Prostate gland (tissue), 2 donors: ENCODE measurements at regions not wholly inside any gene's neighbourhood (a gene's known extent, or its start where the extent isn't known, plus 50 kb on each side); places are given as distances from the start of the nearest gene placed in this dataset.
"Not testable (repeated sequence)": the region's sequence is repeated elsewhere in the genome, so short reads cannot be mapped to it uniquely, and the experiment has no call there.

ENCODE experiments used
- DNase-seq: peaks from one replicate; pipeline ENCODE4 v3.0.0-alpha.2; 2019; ENCODE audit warnings: low spot score
- H3K27ac ChIP-seq, 2 donors: fragments of 200-600 bp; sonication (generic); 2 replicates each; pipeline ENCODE4 v1.5.1; 2017 to 2019
- H3K27me3 ChIP-seq: fragments of 200-600 bp; sonication (generic); replicated peaks from 2 replicates; pipeline ENCODE4 v1.5.1; 2019; ENCODE audit not compliant: insufficient read depth
- H3K36me3 ChIP-seq, 2 donors: fragments of 200-600 bp; sonication (generic); 1 replicate in 1 of 2; 2 replicates in 1 of 2; pipeline versions ENCODE4 v1.5.1 to v1.8.1; 2017 to 2019
- H3K4me1 ChIP-seq: fragments of 200-600 bp; sonication (generic); replicated peaks from 2 replicates; pipeline ENCODE4 v1.5.1; 2019
- H3K4me3 ChIP-seq, 2 donors: fragments of 200-600 bp; sonication (generic); 2 replicates each; pipeline ENCODE4 v1.5.1; 2017 to 2019
- H3K9me3 ChIP-seq: fragments of 200-600 bp; sonication (generic); 2 replicates; pipeline ENCODE4 v1.5.1; 2017
- CTCF ChIP-seq, 4 experiments: fragments of 200-600 bp in 2 of 4; fragments of 450-650 bp in 2 of 4; sonication (generic) in 2 of 4; IDR thresholded peaks; 1 replicate in 3 of 4; 2 replicates in 1 of 4; pipeline ENCODE4 v1.5.1; 2016 to 2019; ENCODE audit warnings: antibody characterized with exemption in 4 of 4, mild to moderate bottlenecking in 2 of 4, moderate library complexity in 2 of 4
- POLR2A ChIP-seq: fragments of 450-650 bp; IDR thresholded peaks from one replicate; pipeline ENCODE4 v1.6.1; 2016; ENCODE audit warnings: antibody characterized with exemption, mild to moderate bottlenecking
- POLR2AphosphoS5 ChIP-seq: sonication (generic); formaldehyde crosslinking; IDR thresholded peaks from one replicate; pipeline ENCODE4 v1.6.1; 2017; ENCODE audit warnings: antibody characterized with exemption
- WGBS: methylation state at CpG from one replicate; pipeline ENCODE4 v1.1.5; 2018; 5-methylcytosine and 5-hydroxymethylcytosine counted together
- intact Hi-C: fragments of 100-400 bp; cut with DNase I; formaldehyde crosslinking; loops from one replicate; pipeline ENCODE4 v1.14.2; 2022

DNA sequence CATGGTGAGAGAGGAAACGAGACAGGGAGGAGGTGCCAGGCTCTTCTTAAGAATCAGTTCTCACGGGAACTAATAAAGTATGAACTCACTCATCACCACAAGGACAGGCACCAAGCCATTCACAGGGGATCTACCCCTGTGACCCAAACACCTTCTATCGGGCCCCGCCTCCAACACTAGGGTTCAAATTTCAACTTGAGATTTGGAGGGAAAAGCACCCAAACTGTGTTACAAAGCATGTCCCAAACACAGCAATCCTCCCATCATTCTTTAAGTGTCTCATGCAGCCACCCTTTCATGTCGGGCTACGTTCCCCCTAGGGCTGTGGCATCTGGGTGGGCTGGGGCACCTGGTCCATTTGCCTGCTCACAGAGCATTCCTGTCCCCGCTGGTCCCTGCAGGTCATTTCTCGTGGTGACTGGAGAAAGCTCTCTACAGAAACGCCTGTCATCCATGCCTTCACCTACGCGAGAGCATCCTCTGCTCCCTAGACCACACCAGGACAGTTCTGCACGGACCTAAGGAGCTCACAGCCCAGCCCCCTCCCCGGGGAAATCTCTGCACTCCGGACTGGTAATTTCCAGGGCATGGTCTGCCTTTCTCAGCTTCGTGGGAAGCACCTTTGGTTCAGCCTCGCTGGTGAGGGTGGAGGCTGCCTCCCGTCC, 79.6 kb downstream of the TTLL2 start:
- TF ChIP-seq CTCF (IDR thresholded peaks at IDR 0.05) (no peak), POLR2A (no peak), POLR2AphosphoS5 (no peak)
- Histone ChIP-seq H3K4me3 (no peak overlapping the region), H3K4me1 (no peaks in the 10 kb centered on the region), H3K9me3 (no peaks in the 10 kb centered on the region), H3K36me3 (no peaks in the 10 kb centered on the region), H3K27ac (no peak overlapping the region), H3K27me3 (no peaks in the 10 kb centered on the region)
- WGBS = 83% methylated on average over 17 of the region's 17 CpGs
- intact Hi-C loops = no loop called here
- no peak for DNase-seq

DNA sequence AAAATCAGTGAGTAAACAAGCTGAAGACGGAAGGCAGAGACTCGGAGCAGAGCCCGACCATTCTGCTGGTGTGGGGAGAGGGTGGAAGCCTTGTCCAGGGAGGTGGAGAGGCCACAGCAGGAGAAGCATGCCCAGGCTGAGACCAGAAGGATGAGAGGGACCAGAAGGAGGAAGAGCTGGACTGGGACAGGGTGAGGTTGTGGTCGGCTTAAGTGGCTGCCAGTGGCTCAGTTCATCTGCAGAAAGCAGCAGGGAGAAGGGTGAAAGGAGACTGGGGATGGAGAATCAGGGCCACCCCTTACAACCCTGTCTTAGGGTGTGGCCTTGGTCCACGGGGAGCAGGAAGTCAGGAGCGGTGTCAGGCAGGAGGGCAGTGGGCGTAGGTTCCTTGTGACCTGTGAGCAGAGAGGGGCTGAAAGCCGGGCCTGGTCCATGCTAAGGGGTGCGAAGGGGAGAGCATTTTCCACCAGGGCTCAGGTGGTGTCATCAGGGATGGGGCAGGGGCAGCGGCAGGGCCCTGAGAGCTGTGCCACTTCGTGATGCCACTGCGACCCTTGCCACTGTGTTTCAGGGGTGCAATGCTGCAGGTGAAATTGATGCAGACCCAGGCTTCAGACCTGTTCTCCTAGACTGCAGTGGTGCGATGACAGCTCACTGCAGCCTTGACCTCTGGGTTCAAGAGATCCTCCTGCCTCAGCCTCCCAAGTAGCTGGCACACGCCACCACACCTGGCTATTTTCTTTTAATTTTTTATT, 81.1 kb downstream of the TTLL2 start:
- WGBS = 86% methylated on average over 14 of the region's 14 CpGs
- H3K27ac ChIP-seq = no peak overlapping the region
- H3K4me1 ChIP-seq = no peaks in the 10 kb centered on the region
- TF ChIP-seq POLR2AphosphoS5 (no peak), CTCF (IDR thresholded peaks at IDR 0.05) (no peak), POLR2A (no peak)
- intact Hi-C loops = no loop called here
- no peaks in the 10 kb centered on the region for H3K36me3 ChIP-seq
- H3K4me3 ChIP-seq = no peak overlapping the region
- DNase-seq = no peak
- H3K9me3 ChIP-seq = no peaks in the 10 kb centered on the region
- H3K27me3 ChIP-seq = no peaks in the 10 kb centered on the region

GRCh38 chr6:167406533-167407238, 81.8 kb downstream of the TTLL2 start:
- H3K4me1 ChIP-seq, H3K36me3 ChIP-seq, intact Hi-C loops, DNase-seq, H3K4me3 ChIP-seq, H3K9me3 ChIP-seq, H3K27ac ChIP-seq, H3K27me3 ChIP-seq: not testable (repeated sequence)
- WGBS = 90% methylated on average over 16 of the region's 16 CpGs

GRCh38 chr6:167407239-167408064, 82.6 kb downstream of the TTLL2 start:
- Histone ChIP-seq H3K27me3 (no peaks in the 10 kb centered on the region), H3K9me3 (no peaks in the 10 kb centered on the region), H3K27ac (no peak overlapping the region), H3K4me3 (no peak overlapping the region), H3K36me3 (no peaks in the 10 kb centered on the region), H3K4me1 (no peaks in the 10 kb centered on the region)
- intact Hi-C loops = no loop called here
- DNase-seq = no peak
- TF ChIP-seq CTCF (IDR thresholded peaks at IDR 0.05) (no peak), POLR2A (no peak), POLR2AphosphoS5 (no peak)
- WGBS = 73% methylated on average over 19 of the region's 19 CpGs
